Adipocyte (in vitro differentiated cells): ENCODE measurements at regions not wholly inside any gene's neighbourhood (a gene's known extent, or its start where the extent isn't known, plus 50 kb on each side); places are given as distances from the start of the nearest gene placed in this dataset.

Experiments used
- DNase-seq: peaks from one replicate; pipeline ENCODE4 v3.0.0-alpha.2; 2015; ENCODE audit warnings: low read depth
- H3K27me3 ChIP-seq: replicated peaks from 2 replicates; pipeline ENCODE4 v1.7.0; 2013; ENCODE audit warnings: mild to moderate bottlenecking, low read length, moderate library complexity; ENCODE audit not compliant: control insufficient read depth, insufficient read depth
- H3K36me3 ChIP-seq: 2 replicates; pipeline ENCODE4 v1.7.0; 2013; ENCODE audit warnings: low read length, mild to moderate bottlenecking, moderate library complexity; ENCODE audit not compliant: control insufficient read depth, insufficient read depth, severe bottlenecking
- H3K4me1 ChIP-seq: 2 replicates; pipeline ENCODE4 v1.7.0; 2013; ENCODE audit warnings: mild to moderate bottlenecking, low read length, moderate library complexity; ENCODE audit not compliant: control insufficient read depth, insufficient read depth
- H3K4me3 ChIP-seq: 2 replicates; pipeline ENCODE4 v1.7.0; 2013; ENCODE audit warnings: mild to moderate bottlenecking, low read length, moderate library complexity
- H3K9ac ChIP-seq: 2 replicates; pipeline ENCODE4 v1.7.0; 2013; ENCODE audit warnings: mild to moderate bottlenecking, low read length, moderate library complexity
- H3K9me3 ChIP-seq: 2 replicates; pipeline ENCODE4 v1.7.0; 2013; ENCODE audit warnings: mild to moderate bottlenecking, low read length, moderate library complexity; ENCODE audit not compliant: control insufficient read depth

GRCh38 chr1:168945870-168946269 lies 160.6 kb upstream of the ATP1B1 start:
- no peaks in the 10 kb centered on the region for H3K27me3 ChIP-seq
- no peak for DNase-seq
- H3K4me1 ChIP-seq: peaks cover 11% of the 10 kb centered on the region
- H3K36me3 ChIP-seq: no peaks in the 10 kb centered on the region
- H3K9ac ChIP-seq: no peak overlapping the region
- no peaks in the 10 kb centered on the region for H3K9me3 ChIP-seq
- no peak overlapping the region for H3K4me3 ChIP-seq

- no peak for DNase-seq
- Histone ChIP-seq H3K9ac (no peak overlapping the region), H3K36me3 (no peaks in the 10 kb centered on the region), H3K4me3 (no peak overlapping the region), H3K4me1 (peaks cover 11% of the 10 kb centered on the region), H3K9me3 (no peaks in the 10 kb centered on the region), H3K27me3 (no peaks in the 10 kb centered on the region)
These were observed 159.4 kb upstream of the ATP1B1 start for GRCh38 chr1:168947041-168947440.

- Histone ChIP-seq H3K9ac (no peak overlapping the region), H3K9me3 (no peaks in the 10 kb centered on the region), H3K27me3 (no peaks in the 10 kb centered on the region), H3K4me3 (no peak overlapping the region), H3K4me1 (peaks cover 11% of the 10 kb centered on the region), H3K36me3 (no peaks in the 10 kb centered on the region)
- DNase-seq: no peak
These were observed 156.8 kb upstream of the ATP1B1 start for GRCh38 chr1:168949672-168950071.

GRCh38 chr1:168957818-168958217 lies 148.7 kb upstream of the ATP1B1 start:
- Histone ChIP-seq H3K9me3 (no peaks in the 10 kb centered on the region), H3K36me3 (no peaks in the 10 kb centered on the region), H3K4me3 (no peak overlapping the region), H3K9ac (no peak overlapping the region), H3K4me1 (no peaks in the 10 kb centered on the region), H3K27me3 (no peaks in the 10 kb centered on the region)
- no peak for DNase-seq

GRCh38 chr1:168958562-168959289 lies 147.8 kb upstream of the ATP1B1 start:
- H3K4me3 ChIP-seq: no peak overlapping the region
- H3K4me1 ChIP-seq: no peaks in the 10 kb centered on the region
- H3K9me3 ChIP-seq: no peaks in the 10 kb centered on the region
- no peak overlapping the region for H3K9ac ChIP-seq
- no peaks in the 10 kb centered on the region for H3K27me3 ChIP-seq
- H3K36me3 ChIP-seq: no peaks in the 10 kb centered on the region
- DNase-seq: no peak

GRCh38 chr1:168959382-168959781 lies 147.1 kb upstream of the ATP1B1 start:
- DNase-seq: no peak

GRCh38 chr1:168960114-168960513 lies 146.4 kb upstream of the ATP1B1 start:
- no peak for DNase-seq
- H3K4me1 ChIP-seq: no peaks in the 10 kb centered on the region
- H3K9me3 ChIP-seq: no peaks in the 10 kb centered on the region
- H3K4me3 ChIP-seq: no peak overlapping the region
- H3K36me3 ChIP-seq: no peaks in the 10 kb centered on the region
- no peaks in the 10 kb centered on the region for H3K27me3 ChIP-seq
- no peak overlapping the region for H3K9ac ChIP-seq

More at GRCh38 chr1:168959382-168959781, 147.1 kb upstream of the ATP1B1 start:
- Histone ChIP-seq H3K36me3 (no peaks in the 10 kb centered on the region), H3K4me1 (no peaks in the 10 kb centered on the region), H3K27me3 (no peaks in the 10 kb centered on the region), H3K9ac (no peak overlapping the region), H3K9me3 (no peaks in the 10 kb centered on the region), H3K4me3 (no peak overlapping the region)

GRCh38 chr1:168960595-168960994 lies 145.9 kb upstream of the ATP1B1 start:
- no peaks in the 10 kb centered on the region for H3K9me3 ChIP-seq
- no peaks in the 10 kb centered on the region for H3K36me3 ChIP-seq
- DNase-seq: no peak
- H3K9ac ChIP-seq: no peak overlapping the region
- no peak overlapping the region for H3K4me3 ChIP-seq
- no peaks in the 10 kb centered on the region for H3K27me3 ChIP-seq
- H3K4me1 ChIP-seq: no peaks in the 10 kb centered on the region

- Histone ChIP-seq H3K27me3 (no peaks in the 10 kb centered on the region), H3K9ac (no peak overlapping the region), H3K4me3 (no peak overlapping the region), H3K9me3 (no peaks in the 10 kb centered on the region), H3K4me1 (no peaks in the 10 kb centered on the region), H3K36me3 (no peaks in the 10 kb centered on the region)
- no peak for DNase-seq
These were observed 142.9 kb upstream of the ATP1B1 start for GRCh38 chr1:168963601-168964000.

- Histone ChIP-seq H3K9me3 (no peaks in the 10 kb centered on the region), H3K4me1 (no peaks in the 10 kb centered on the region), H3K4me3 (no peak overlapping the region), H3K27me3 (no peaks in the 10 kb centered on the region), H3K9ac (no peak overlapping the region), H3K36me3 (no peaks in the 10 kb centered on the region)
- DNase-seq: no peak
These were observed 142.0 kb upstream of the ATP1B1 start for GRCh38 chr1:168964478-168964877.

- no peak for DNase-seq
- no peaks in the 10 kb centered on the region for H3K4me1 ChIP-seq
- no peaks in the 10 kb centered on the region for H3K36me3 ChIP-seq
- H3K27me3 ChIP-seq: peaks cover 1% of the 10 kb centered on the region
- H3K9me3 ChIP-seq: no peaks in the 10 kb centered on the region
- no peak overlapping the region for H3K9ac ChIP-seq
- H3K4me3 ChIP-seq: no peak overlapping the region
These were observed 140.3 kb upstream of the ATP1B1 start for GRCh38 chr1:168966217-168966616.

- Histone ChIP-seq H3K9ac (no peak overlapping the region), H3K9me3 (no peaks in the 10 kb centered on the region), H3K4me3 (no peak overlapping the region), H3K27me3 (peaks cover 3% of the 10 kb centered on the region), H3K4me1 (no peaks in the 10 kb centered on the region), H3K36me3 (no peaks in the 10 kb centered on the region)
- no peak for DNase-seq
These were observed 139.9 kb upstream of the ATP1B1 start for GRCh38 chr1:168966636-168967035.
